ENCODE measurements at regions not wholly inside any gene's neighbourhood (a gene's known extent, or its start where the extent isn't known, plus 50 kb on each side); places are given as distances from the start of the nearest gene placed in this dataset.

- TF ChIP-seq, protein P1, sequence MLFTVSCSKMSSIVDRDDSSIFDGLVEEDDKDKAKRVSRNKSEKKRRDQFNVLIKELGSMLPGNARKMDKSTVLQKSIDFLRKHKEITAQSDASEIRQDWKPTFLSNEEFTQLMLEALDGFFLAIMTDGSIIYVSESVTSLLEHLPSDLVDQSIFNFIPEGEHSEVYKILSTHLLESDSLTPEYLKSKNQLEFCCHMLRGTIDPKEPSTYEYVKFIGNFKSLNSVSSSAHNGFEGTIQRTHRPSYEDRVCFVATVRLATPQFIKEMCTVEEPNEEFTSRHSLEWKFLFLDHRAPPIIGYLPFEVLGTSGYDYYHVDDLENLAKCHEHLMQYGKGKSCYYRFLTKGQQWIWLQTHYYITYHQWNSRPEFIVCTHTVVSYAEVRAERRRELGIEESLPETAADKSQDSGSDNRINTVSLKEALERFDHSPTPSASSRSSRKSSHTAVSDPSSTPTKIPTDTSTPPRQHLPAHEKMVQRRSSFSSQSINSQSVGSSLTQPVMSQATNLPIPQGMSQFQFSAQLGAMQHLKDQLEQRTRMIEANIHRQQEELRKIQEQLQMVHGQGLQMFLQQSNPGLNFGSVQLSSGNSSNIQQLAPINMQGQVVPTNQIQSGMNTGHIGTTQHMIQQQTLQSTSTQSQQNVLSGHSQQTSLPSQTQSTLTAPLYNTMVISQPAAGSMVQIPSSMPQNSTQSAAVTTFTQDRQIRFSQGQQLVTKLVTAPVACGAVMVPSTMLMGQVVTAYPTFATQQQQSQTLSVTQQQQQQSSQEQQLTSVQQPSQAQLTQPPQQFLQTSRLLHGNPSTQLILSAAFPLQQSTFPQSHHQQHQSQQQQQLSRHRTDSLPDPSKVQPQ (CRISPR knock-in tag; IDR thresholded peaks at IDR 0.05; ENCODE audit: borderline replicate concordance), result no peak
- TF ChIP-seq E2F6 (IDR thresholded peaks at IDR 0.05; ENCODE audit: borderline replicate concordance in 1 of 2, extremely low read depth in 1 of 2, insufficient read depth in 1 of 2, insufficient read length in 1 of 2, low read depth in 1 of 2, low read length in 1 of 2, poor library complexity in 1 of 2, severe bottlenecking in 1 of 2), result no peak
- peak in 1 of 2 experiments; percentile 65; a peak in 1 of 4 replicates for TF ChIP-seq RCOR1 (IDR thresholded peaks at IDR 0.05; ENCODE audit: borderline replicate concordance in 1 of 2, low read depth in 2 of 2, low read length in 2 of 2)
- peak; percentile 75 for TF ChIP-seq TCF3 (CRISPR knock-in tag; IDR thresholded peaks at IDR 0.05)
- peak; percentile 80 for TF ChIP-seq LEF1 (IDR thresholded peaks at IDR 0.05)
- TF ChIP-seq CSDE1 (IDR thresholded peaks at IDR 0.05), result no peak
- TF ChIP-seq ZNF507 (tag; conservative IDR thresholded peaks at IDR 0.05), result no peak
- TF ChIP-seq GABPA (tag; conservative IDR thresholded peaks at IDR 0.05; ENCODE audit: low read depth), result no peak
- TF ChIP-seq SRF (CRISPR knock-in tag; IDR thresholded peaks at IDR 0.05), result peak in 1 of 2 experiments; percentile 51; a peak in 1 of 4 replicates
- TF ChIP-seq COPS2 (conservative IDR thresholded peaks at IDR 0.05), result no peak
- no peak for TF ChIP-seq SUPT5H (IDR thresholded peaks at IDR 0.05)
- TF ChIP-seq TCF7 (IDR thresholded peaks at IDR 0.05; ENCODE audit: borderline replicate concordance), result no peak
- peak; percentile 75 for TF ChIP-seq ARID1B (IDR thresholded peaks at IDR 0.05)
- TF ChIP-seq ARNT (IDR thresholded peaks at IDR 0.05), result no peak
- 0 out of 2 replicates have a peak, but pooled peaks have one; percentile 22 for TF ChIP-seq RBFOX2 (IDR thresholded peaks at IDR 0.05; ENCODE audit: low read depth, low read length)
- no peak for TF ChIP-seq E2F3 (CRISPR knock-in tag; IDR thresholded peaks at IDR 0.05)
- TF ChIP-seq TOE1 (IDR thresholded peaks at IDR 0.05; ENCODE audit: borderline replicate concordance), result no peak
- no peak for TF ChIP-seq TOE1 (CRISPR knock-in tag; IDR thresholded peaks at IDR 0.05; ENCODE audit: borderline replicate concordance, low read depth)
- no peak for TF ChIP-seq NR2C1 (IDR thresholded peaks at IDR 0.05)
- peak; percentile 64 for TF ChIP-seq NR2C1 (tag; IDR thresholded peaks at IDR 0.05)
- no peak for TF ChIP-seq STAT5B (CRISPR knock-in tag; IDR thresholded peaks at IDR 0.05)
- TF ChIP-seq SOX6 (IDR thresholded peaks at IDR 0.05), result 0 out of 2 replicates have a peak, but pooled peaks have one; percentile 26
- no peak for TF ChIP-seq ZNF696 (CRISPR knock-in tag; conservative IDR thresholded peaks at IDR 0.05)
- peak; percentile 57; the same call in 1 of the 2 replicates for TF ChIP-seq NCOR1 (IDR thresholded peaks at IDR 0.05)
- TF ChIP-seq ZBTB7A (IDR thresholded peaks at IDR 0.05; ENCODE audit: borderline replicate concordance, control insufficient read depth, low read depth, low read length), result peak; percentile 71; the same call in 1 of the 2 replicates
Measured at GRCh38 chr2:3094999-3095958, 282.3 kb downstream of the EIPR1 start (continued).

Data from K562 (cell line).